Breast epithelium (tissue), 4 donors: ENCODE measurements at regions not wholly inside any gene's neighbourhood (a gene's known extent, or its start where the extent isn't known, plus 50 kb on each side); places are given as distances from the start of the nearest gene placed in this dataset.

ENCODE experiments used
- DNase-seq, 2 donors: peaks; one replicate each; pipeline ENCODE4 v3.0.0-alpha.2; 2019; ENCODE audit warnings: low spot score in 2 of 2
- H3K27ac ChIP-seq, 2 donors: fragments of 200-600 bp; sonication (generic) in 1 of 2; one replicate each; pipeline ENCODE4 v1.5.1; 2016 to 2019; ENCODE audit warnings: mild to moderate bottlenecking in 1 of 2
- H3K27me3 ChIP-seq, 2 donors: fragments of 200-600 bp; sonication (generic) in 1 of 2; one replicate each; pipeline versions ENCODE4 v1.5.1 to v1.6.0; 2017 to 2019; ENCODE audit warnings: control low read depth in 1 of 2, mild to moderate bottlenecking in 1 of 2
- H3K36me3 ChIP-seq: fragments of 200-600 bp; one replicate; pipeline ENCODE4 v1.5.1; 2019
- H3K4me1 ChIP-seq, 2 donors: fragments of 200-600 bp; sonication (generic); one replicate each; pipeline ENCODE4 v1.5.1; 2016 to 2019; ENCODE audit warnings: control low read depth in 1 of 2
- H3K4me3 ChIP-seq, 3 donors: fragments of 200-600 bp; sonication (generic); 1 replicate in 2 of 3; 2 replicates in 1 of 3; pipeline ENCODE4 v1.5.1; 2016 to 2019; ENCODE audit warnings: mild to moderate bottlenecking in 3 of 3, moderate library complexity in 2 of 3
- H3K9me3 ChIP-seq, 2 donors: fragments of 200-600 bp; sonication (generic) in 1 of 2; one replicate each; pipeline ENCODE4 v1.5.1; 2016 to 2019; ENCODE audit warnings: control low read depth in 1 of 2
- CTCF ChIP-seq, 3 donors: fragments of 450-650 bp; IDR thresholded peaks; one replicate each; pipeline ENCODE4 v1.5.1; 2016 to 2017; ENCODE audit warnings: antibody characterized with exemption in 3 of 3, mild to moderate bottlenecking in 3 of 3, moderate library complexity in 3 of 3
- POLR2A ChIP-seq: fragments of 450-650 bp; IDR thresholded peaks from one replicate; pipeline ENCODE4 v1.6.1; 2016; ENCODE audit warnings: antibody characterized with exemption, mild to moderate bottlenecking, moderate library complexity
- POLR2AphosphoS5 ChIP-seq, 3 donors: sonication (generic); formaldehyde crosslinking; IDR thresholded peaks; one replicate each; pipeline ENCODE4 v1.6.1; 2017; ENCODE audit warnings: antibody characterized with exemption in 3 of 3
- intact Hi-C: fragments of 100-400 bp; cut with DNase I; formaldehyde crosslinking; loops from one replicate; pipeline ENCODE4 v1.15.1; 2023; ENCODE audit warnings: low total_unique reads

GRCh38 chr14:53409289-53409688, 256.2 kb upstream of the DDHD1 start:
- no peaks in the 10 kb centered on the region for H3K27me3 ChIP-seq
- no peak overlapping the region for H3K4me3 ChIP-seq
- H3K9me3 ChIP-seq: no peaks in the 10 kb centered on the region
- intact Hi-C loops: no loop called here
- no peak for TF ChIP-seq POLR2A
- TF ChIP-seq POLR2AphosphoS5 (IDR thresholded peaks at IDR 0.05): no peak
- TF ChIP-seq CTCF (IDR thresholded peaks at IDR 0.05): no peak
- no peaks in the 10 kb centered on the region for H3K36me3 ChIP-seq
- H3K4me1 ChIP-seq: no peaks in the 10 kb centered on the region
- no peak overlapping the region for H3K27ac ChIP-seq
- DNase-seq: no peak

DNA sequence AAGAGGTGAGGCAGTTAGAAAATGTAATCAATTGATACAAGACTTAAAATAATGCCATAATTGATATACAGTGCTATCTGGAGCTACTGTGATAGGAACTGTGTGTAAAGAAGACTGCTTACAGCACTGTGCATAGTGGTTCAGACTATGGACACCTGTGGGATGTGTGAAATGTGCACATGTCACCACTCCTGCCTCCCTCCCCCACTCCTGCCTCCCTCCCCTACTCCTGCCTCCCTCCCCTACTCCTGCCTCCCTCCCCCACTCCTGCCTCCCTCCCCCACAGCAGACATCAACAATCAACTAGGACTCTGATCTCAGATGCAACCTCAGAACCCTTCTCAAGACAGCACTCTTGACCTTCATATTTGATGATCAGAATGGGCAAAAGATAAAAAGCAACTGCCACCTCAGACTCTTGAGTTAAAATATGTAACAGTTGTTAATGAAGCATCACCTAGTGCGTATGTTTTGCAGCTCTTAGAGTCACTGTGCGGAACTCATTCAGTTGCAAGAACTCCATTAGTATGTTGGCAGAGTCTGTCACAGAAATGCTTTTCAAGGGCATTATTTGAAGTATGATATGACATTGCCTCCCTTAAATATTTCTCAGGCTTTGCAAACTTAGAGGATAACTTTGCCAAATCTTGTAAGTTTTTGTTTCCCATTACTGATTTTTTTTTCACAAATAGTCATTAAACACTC, 255.2 kb upstream of the DDHD1 start:
- Histone ChIP-seq H3K4me3 (no peak overlapping the region), H3K27ac (no peak overlapping the region), H3K9me3 (no peaks in the 10 kb centered on the region), H3K4me1 (no peaks in the 10 kb centered on the region), H3K27me3 (no peaks in the 10 kb centered on the region), H3K36me3 (no peaks in the 10 kb centered on the region)
- DNase-seq: no peak
- TF ChIP-seq POLR2A (no peak), POLR2AphosphoS5 (IDR thresholded peaks at IDR 0.05) (no peak), CTCF (IDR thresholded peaks at IDR 0.05) (no peak)
- intact Hi-C loops: no loop called here

GRCh38 chr14:53406519-53406918, 253.4 kb upstream of the DDHD1 start:
- DNase-seq: no peak
- H3K4me1 ChIP-seq: no peaks in the 10 kb centered on the region
- no peaks in the 10 kb centered on the region for H3K9me3 ChIP-seq
- no peak overlapping the region for H3K4me3 ChIP-seq
- H3K27ac ChIP-seq: no peak overlapping the region
- no peaks in the 10 kb centered on the region for H3K27me3 ChIP-seq
- intact Hi-C loops: no loop called here
- TF ChIP-seq POLR2AphosphoS5 (IDR thresholded peaks at IDR 0.05) (no peak), CTCF (IDR thresholded peaks at IDR 0.05) (no peak), POLR2A (no peak)
- no peaks in the 10 kb centered on the region for H3K36me3 ChIP-seq

- DNase-seq: no peak
- Histone ChIP-seq H3K36me3 (no peaks in the 10 kb centered on the region), H3K27me3 (no peaks in the 10 kb centered on the region), H3K4me1 (no peaks in the 10 kb centered on the region), H3K4me3 (no peak overlapping the region), H3K27ac (no peak overlapping the region), H3K9me3 (no peaks in the 10 kb centered on the region)
- TF ChIP-seq POLR2A: no peak
- TF ChIP-seq POLR2AphosphoS5 (IDR thresholded peaks at IDR 0.05): no peak
- no peak for TF ChIP-seq CTCF (IDR thresholded peaks at IDR 0.05)
- intact Hi-C loops: no loop called here
Measured at GRCh38 chr14:53401646-53402045, 248.5 kb upstream of the DDHD1 start.

DNA sequence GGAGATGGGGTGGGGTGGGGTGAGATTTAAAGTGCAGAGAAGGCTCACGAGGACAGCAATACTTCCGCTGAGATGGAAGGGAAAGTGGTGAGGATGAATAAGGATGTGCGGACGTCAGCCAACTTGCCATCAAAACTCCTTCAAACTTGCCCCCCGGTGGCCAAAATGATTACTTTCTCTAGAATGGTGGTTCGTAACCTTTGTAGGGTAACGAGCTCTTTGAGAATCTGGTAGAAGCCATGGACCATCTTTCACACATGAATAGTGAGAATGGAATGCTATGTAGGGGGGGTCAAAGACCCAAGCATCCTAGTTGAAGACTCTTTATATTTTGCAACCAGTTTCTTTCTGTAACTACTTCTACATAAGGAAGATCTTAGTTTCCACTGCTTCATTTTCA, 245.9 kb upstream of the DDHD1 start:
- Histone ChIP-seq H3K9me3 (peaks cover 7 to 12% of the 10 kb centered on the region in 2 donors), H3K27ac (no peak overlapping the region), H3K4me1 (no peaks in the 10 kb centered on the region), H3K4me3 (no peak overlapping the region), H3K27me3 (no peaks in the 10 kb centered on the region), H3K36me3 (no peaks in the 10 kb centered on the region)
- no peak for DNase-seq
- TF ChIP-seq CTCF (IDR thresholded peaks at IDR 0.05): no peak
- TF ChIP-seq POLR2AphosphoS5 (IDR thresholded peaks at IDR 0.05): no peak
- no peak for TF ChIP-seq POLR2A
- intact Hi-C loops: no loop called here
